ENCODE measurements at regions not wholly inside any gene's neighbourhood (a gene's known extent, or its start where the extent isn't known, plus 50 kb on each side); places are given as distances from the start of the nearest gene placed in this dataset. TPM values are rescaled to one million over a fixed set of nuclear protein-coding genes. Genes with fewer than 3 reads are reported as not detected.

- Histone ChIP-seq H3K27ac (ENCODE audit: low read length) (no peak overlapping the region), H2AFZ (ENCODE audit: low read length) (no peak overlapping the region)
Measured at GRCh38 chr5:157912621-157913325, 53.8 kb upstream of the CLINT1 start.

GRCh38 chr5:157911568-157911967, 52.6 kb upstream of the CLINT1 start:
- Histone ChIP-seq H3K36me3 (ENCODE audit: insufficient read depth, low read length) (no peaks in the 10 kb centered on the region), H4K20me1 (ENCODE audit: insufficient read depth, low read depth, low read length) (no peaks in the 10 kb centered on the region), H2AFZ (ENCODE audit: low read length) (no peak overlapping the region), H3K4me3 (ENCODE audit: low read length) (no peak overlapping the region), H3K79me2 (ENCODE audit: low read length) (no peaks in the 10 kb centered on the region), H3K4me1 (ENCODE audit: low read length) (no peaks in the 10 kb centered on the region; the same call in 1 of the 2 replicates), H3K9me3 (ENCODE audit: low read length) (no peaks in the 10 kb centered on the region), H3K27ac (ENCODE audit: low read length) (no peak overlapping the region), H3K27me3 (ENCODE audit: low read length) (no peaks in the 10 kb centered on the region), H3K9me2 (replicated peaks; ENCODE audit: insufficient read depth, low read length) (no peaks in the 10 kb centered on the region), H3K4me2 (ENCODE audit: low read depth, low read length, poor library complexity, severe bottlenecking) (no peak overlapping the region), H3K9ac (ENCODE audit: low read length) (no peak overlapping the region)
- DNase-seq: no peak

More at GRCh38 chr5:157912621-157913325, 53.8 kb upstream of the CLINT1 start:
- DNase-seq: no peak
- Histone ChIP-seq H3K27me3 (ENCODE audit: low read length) (no peaks in the 10 kb centered on the region), H3K36me3 (ENCODE audit: insufficient read depth, low read length) (no peaks in the 10 kb centered on the region), H3K9me3 (ENCODE audit: low read length) (no peaks in the 10 kb centered on the region), H3K4me1 (ENCODE audit: low read length) (no peaks in the 10 kb centered on the region; the same call in 1 of the 2 replicates), H3K4me3 (ENCODE audit: low read length) (no peak overlapping the region), H4K20me1 (ENCODE audit: insufficient read depth, low read depth, low read length) (no peaks in the 10 kb centered on the region), H3K79me2 (ENCODE audit: low read length) (no peaks in the 10 kb centered on the region), H3K9ac (ENCODE audit: low read length) (no peak overlapping the region), H3K4me2 (ENCODE audit: low read depth, low read length, poor library complexity, severe bottlenecking) (no peak overlapping the region), H3K9me2 (replicated peaks; ENCODE audit: insufficient read depth, low read length) (no peaks in the 10 kb centered on the region)

Small RNA genes lying in the stretch of these regions (small RNA-seq; reads per million reads assigned to genes)
- gene AC091979.2: not detected
- gene RNU2-48P: 5.9 reads per million, percentile 83 among the genes with 10 or more reads in this experiment
